ENCODE measurements at regions not wholly inside any gene's neighbourhood (a gene's known extent, or its start where the extent isn't known, plus 50 kb on each side); places are given as distances from the start of the nearest gene placed in this dataset.
A peak's percentile ranks its signal among the peaks of the same experiment; 100 is the strongest.

DNA sequence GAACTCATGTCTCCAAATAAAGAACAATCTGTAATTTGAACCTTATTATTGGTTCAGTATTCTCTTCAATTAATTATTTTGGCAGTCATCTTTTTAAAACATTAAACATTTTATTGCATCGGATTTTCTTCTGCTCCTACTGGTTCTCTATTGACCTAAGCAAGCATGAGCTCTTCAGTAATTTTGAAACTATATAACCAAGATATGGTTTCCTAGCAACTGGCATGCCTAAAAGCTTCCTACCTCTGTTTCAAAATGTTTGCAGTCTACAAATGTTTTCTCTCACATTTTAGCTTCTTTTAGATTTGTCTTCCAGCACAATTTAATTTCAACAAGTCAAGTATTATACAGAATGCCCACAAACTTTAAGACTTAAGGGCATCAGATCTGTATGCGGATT is 371.3 kb downstream of the GPM6A start:
- no peak for DNase-seq (ENCODE audit: low read depth)

DNA sequence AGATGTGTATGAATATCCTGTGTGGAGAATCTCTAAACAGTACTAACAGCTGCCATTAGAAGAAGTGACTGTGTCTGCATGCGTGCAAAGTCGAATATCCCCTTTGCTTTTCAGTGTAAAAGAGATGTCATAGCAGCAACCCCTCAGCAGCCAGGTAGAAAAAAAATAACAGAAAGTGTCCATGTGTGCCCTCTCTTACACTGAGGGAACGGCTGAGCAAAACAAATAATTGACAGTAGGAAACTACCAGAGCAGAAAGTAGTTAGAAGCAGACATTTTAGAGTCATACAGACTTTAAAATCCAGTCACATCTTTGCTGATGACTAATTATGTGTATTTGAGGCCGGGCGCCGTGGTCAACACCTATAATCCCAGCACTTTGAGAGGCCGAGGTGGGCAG is 370.8 kb downstream of the GPM6A start:
- no peak for DNase-seq (ENCODE audit: low read depth)

DNA sequence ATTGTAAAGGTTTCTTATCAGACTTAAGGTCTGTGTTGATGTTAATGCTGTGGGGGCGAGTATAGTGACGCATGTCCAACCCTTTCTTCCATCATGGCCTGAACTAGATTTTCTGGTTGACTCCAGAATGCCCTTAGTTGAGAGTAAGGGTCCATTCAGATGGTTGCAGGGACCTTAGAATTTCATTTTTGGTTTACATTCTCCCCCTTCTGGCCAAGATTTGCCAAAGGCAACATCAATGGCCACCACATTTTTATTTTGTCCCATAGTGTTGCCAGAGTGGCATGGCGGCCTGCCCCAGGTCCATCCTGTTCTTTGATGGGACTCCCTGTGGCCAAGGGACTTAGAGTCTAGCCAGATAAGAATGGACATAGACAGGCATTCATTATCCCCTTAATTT is 368.5 kb downstream of the GPM6A start:
- no peak for DNase-seq (ENCODE audit: low read depth)

DNA sequence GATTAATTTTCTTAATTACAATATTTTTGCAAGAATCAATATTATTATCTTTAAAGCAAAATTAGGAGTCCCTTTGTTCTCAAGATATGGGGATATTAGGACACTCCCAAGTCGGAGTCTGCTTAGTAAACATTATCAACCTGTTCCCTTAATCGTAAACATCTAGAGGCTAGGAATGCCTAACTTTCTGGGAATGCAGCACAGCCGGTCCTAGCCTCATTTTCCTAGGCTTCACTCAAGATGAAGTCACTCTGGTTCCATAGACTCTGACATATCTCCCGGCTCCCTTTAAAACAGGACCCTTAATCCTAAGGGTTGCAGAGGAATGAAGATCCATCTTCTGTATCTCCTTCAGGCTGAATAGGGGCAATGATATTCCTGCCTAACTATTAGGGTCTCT is 367.6 kb downstream of the GPM6A start:
- DNase-seq (ENCODE audit: low read depth), result no peak

DNA sequence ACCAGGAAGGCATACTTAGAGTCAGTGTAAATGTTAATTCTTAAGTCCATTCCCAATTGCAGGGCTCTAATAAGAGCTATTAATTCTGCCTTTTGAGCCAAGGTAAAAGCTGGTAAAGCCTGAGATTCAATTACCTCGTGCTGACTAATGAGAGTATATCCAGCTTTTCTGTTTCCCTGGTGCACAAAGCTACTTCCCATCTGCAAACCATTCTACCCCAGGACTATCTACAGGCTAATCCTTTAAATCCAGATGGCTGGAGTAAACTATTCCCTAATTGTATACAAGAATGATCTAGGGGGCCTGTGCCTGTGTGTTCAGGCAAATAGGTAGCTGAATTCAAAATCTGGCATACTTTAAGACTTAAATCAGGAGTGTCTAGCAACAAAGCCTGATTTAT is 365.0 kb downstream of the GPM6A start:
- no peak for DNase-seq (ENCODE audit: low read depth)

DNA sequence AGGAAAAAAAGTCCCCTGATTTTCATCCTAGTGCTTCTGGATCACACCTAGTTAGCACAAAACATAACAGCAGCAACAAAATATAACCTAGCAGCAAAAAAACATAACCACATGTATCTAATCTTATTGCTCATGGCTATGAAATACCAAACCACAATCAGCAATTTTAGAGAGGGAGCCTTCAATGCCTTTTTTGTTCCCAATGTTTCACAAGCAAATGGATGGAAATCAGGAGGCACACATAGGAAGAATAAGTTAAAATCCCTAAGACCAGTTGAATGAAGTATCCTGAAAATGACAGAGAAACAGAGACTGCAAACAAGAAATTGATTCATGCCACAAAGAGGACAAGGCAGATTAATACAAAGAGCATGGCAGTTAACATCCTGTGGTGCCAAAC is 361.6 kb downstream of the GPM6A start:
- no peak for DNase-seq (ENCODE audit: low read depth)

DNA sequence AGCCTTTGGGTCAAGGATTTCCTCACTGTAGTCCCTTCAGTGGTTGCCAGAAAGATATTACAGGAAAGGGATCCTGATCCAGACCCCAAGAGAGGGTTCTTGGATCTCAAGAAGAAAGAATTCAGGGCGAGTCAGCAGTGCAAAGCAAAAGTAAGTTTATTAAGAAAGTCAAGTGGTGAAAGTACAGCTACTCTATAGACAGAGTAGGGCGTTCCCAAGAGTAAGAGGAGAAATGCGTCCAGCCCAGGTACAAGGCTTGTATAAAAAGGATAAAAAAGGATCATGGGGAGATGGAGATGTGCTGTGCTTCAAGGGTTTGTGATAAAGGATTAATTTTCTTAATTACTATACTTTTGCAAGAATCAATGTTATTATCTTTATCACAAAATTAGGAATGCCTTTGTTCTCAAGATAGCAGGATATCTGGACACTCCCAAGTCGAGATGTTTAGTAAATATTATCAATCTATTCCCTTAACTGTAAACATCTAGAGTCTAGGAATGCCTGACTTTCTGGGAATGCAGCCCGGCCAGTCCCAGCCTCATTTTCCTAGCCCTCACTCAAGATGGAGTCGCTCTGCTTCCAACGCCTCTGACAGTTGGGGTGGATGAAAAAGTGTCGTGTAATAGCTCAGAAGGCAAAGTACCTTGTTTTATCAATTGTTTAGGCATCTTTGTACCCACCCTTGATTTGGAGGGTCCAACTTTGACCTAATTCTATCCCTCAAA is 360.7 kb downstream of the GPM6A start:
- no peak for DNase-seq (ENCODE audit: low read depth)

DNA sequence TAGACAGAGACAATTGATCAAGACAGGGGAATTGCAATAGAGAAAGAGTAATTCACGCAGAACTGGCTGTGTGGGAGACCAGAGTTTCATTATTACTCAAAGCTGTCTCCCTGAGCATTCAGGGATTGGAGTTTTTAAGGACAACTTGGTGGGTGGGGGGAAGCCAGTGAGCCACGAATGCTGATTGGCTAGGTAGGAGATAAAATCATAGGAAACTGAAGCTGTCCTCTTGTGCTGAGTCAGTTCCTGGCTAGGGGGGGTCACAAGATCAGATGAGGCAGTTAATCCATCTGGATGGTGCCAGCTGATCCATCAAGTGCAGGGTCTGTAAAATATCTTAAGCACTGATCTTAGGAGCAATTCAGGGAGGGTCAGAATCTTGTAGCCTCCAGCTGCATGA is 358.6 kb downstream of the GPM6A start:
- DNase-seq (ENCODE audit: low read depth), result peak; percentile 36

DNA sequence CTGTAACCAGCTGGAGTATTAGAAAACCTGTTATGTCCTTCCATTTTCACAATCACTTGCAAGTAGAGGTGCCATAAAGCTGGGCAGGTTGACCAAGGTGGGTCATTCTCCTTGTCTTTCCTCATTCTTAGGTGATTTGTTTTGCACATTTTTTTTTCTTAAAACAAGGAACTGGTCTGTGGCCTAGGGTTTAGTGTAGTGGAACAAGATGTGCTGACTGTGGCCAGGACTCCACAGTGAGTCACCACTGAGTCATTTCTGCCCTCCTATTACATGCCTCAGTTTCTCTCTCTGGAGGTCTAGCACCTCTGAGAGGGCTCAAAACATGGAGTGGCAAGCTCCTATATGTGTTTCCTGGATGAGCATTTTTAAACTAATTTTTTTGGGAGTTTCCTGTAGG is 355.9 kb downstream of the GPM6A start:
- DNase-seq (ENCODE audit: low read depth), result no peak

DNA sequence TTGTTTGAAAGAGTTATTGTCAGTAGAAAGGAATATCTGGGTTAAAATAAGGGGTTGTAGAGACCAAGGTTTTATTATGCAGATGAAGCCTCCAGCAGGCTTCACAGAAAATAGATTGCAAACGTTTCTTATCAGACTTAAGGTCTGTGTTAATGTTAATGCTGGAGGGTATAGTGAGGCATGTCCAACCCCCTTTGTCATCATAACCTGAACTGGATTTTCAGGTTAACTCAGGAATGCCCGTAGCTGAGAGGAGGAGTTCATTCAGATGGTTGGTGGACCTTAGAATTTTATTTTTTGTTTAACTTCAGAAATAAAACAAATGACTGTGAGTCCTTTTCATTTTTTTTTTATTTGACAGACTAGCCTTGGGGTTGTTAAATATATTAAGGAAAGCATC is 354.1 kb downstream of the GPM6A start:
- no peak for DNase-seq (ENCODE audit: low read depth)

DNA sequence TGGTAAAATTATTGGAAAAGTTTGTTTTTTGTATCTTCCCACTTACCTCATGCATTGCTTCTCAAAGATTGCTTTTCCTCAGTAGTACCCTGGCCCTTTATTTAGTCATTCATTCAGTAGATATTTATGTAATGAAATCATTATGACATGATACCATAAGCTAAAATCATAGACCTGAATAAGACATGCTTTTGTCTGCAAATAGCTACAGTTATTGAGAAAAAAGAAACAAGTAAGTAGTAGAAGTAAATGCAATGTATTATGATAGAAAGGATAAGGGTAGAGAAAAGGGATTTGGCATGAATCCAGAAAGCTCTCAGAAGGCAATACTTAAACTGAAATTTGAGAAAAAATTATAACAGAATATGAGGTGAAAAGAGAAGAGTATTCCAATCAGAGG is 352.5 kb downstream of the GPM6A start:
- DNase-seq (ENCODE audit: low read depth), result no peak

DNA sequence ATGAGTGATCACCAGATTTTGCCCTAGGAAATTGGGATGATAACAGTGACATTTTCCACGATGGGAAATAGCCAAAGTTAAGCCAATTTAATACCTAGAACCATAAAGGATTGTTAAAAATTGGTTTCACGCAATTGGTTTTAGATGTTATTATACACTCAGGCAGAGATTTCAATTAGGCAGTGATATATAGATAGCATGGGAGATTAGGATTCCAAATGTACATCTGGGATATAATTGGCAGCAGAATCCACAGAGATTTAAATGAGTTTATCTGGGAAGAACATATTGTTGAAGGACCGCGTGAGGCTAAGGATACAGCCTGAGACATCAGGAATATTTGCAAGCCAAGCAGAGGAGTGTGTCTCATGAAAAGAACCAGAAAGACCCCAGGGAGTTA is 351.6 kb downstream of the GPM6A start:
- DNase-seq (ENCODE audit: low read depth), result no peak

DNA sequence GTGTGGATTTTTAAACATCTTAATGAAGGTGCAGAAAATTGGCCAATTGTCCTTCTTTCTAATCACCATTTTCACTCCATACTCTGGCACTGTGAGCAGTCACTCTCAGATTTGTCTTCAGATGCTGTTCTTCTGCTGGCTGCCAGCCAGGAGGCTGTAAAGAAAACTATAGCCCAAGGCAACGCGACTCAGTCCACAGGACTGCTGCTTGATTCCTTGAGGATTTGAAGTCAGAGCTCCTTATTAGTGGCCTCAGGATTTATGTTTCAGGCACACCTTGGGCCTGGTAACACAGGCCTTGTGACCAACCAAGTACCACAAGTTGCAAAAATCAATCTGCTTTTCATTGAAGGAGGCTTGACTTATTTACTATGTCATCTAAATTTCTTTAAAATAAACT is 342.6 kb downstream of the GPM6A start:
- peak; percentile 76 for DNase-seq (ENCODE audit: low read depth)

DNA sequence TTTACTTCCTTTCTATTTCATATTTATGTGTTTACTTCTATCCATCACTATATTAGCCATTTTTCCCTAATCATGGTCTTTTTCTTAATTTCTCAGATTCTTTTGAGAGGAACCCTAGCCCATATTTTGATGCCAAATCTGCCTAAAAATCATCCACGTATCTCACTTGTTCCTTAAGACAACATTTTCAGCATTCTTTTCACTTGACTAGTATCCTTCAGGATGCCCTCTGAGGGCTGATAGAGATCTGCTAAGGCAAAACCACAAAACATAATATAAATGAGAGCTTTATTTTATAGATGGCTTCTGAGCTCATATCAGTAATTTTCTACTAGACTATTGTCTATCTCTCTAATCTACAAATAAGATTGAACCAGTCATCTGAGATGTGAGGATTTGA is 341.9 kb downstream of the GPM6A start:
- DNase-seq (ENCODE audit: low read depth), result peak; percentile 66

DNA sequence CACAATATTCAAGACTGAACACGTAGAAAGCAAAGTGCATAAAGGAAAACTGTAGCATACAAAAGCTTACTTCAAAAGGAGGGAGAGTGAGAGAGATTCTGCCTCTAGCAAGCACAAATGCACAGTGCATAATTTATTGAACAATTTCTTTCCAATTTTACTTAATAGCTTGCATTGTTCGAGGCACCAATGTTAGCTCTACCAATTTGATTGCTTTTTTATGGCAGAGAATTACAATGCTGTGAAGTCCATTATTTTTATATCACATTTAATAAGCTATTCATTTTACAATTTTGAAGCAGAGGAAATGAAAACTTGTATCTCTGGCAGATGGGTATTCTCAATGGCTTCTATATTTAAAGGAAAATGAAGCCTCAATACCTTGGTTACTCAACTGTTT is 331.7 kb downstream of the GPM6A start:
- no peak for DNase-seq (ENCODE audit: low read depth)

DNA sequence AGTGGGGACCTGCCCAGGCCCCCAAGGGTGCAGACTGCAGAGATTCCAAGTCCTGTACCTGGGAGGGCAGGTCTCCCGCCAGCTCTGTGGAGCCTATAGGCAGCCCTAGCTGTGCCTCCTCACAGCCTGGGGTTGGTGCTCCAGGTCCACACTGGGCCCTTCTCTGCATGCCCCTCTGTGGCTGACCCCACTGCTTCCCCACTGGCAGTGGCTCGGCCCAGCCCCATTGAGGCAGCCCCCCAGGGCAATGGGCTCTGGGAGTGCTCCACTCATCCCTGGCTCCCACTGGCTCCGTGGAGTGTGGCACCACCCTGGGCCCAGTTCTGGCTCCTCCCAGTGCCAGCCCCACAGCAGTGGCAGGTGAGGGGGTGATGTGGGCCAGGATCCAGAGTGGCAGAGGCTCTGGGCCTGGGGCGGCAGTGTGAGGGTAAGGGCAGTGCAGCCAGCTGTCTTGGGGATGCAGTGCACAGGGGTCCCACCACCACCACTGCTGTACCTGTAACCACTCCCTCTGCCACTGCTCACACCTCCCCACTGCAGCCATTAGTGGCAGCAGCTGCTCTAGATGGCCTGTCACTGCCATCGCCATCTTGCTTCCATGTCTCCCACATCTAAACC is 312.2 kb downstream of the GPM6A start:
- DNase-seq (ENCODE audit: low read depth), result no peak

DNA sequence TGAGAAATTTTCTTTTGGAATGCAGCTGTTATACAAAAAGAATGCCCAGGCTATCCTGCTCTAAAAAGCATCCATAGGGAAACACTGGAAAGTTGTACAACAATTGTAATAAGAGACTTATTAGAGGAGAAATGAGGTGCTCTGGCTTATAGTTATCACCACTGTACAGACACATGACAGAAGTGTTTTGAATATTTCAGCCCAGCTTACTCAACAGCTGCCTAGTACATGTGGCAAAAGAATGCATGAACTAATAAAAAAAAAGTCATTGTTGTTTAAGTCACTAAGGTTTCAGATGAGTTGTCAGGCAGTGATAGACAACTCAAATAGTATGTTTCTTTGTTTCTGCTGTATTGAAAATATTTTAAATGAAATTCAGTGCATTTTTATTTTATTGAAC is 307.7 kb downstream of the GPM6A start:
- DNase-seq (ENCODE audit: low read depth), result peak; percentile 18

DNA sequence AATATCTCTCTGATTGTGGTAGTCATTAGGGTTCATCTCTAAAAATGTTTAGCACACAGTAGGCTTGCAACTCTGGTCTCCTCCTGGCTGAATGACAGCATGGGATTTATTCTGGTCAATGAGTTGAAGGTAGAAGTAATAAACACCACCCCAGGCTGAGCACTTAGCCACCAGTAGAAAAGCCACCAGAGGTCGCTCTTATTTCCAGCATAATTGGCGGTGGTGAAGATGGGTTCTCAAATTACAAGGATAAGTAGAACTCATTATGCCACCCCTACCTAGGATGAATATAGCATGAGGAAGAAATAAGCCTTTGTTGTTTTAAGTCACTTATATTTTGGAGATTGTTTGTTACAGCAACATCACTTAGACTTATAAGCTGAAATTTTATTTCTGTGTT is 302.7 kb downstream of the GPM6A start:
- peak; percentile 8 for DNase-seq (ENCODE audit: low read depth)

DNA sequence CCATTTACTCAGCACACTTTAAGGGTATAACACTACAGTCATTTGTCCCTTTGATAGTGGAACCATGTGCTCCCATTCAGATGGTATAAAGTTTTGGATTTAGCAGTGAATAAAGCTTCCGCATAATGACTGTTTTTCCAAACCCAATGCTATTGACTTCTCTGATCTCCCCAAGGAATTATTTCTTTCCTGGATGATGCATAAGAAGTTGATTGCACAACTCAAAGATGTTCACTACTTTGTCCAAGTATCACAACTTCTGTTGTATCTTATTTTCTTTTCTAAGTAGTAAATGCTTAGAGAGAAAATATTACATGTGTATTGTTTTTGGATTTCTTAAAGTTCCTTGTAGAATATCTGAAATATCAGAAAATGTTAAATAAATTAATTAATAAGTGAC is 300.2 kb downstream of the GPM6A start:
- no peak for DNase-seq (ENCODE audit: low read depth)

DNA sequence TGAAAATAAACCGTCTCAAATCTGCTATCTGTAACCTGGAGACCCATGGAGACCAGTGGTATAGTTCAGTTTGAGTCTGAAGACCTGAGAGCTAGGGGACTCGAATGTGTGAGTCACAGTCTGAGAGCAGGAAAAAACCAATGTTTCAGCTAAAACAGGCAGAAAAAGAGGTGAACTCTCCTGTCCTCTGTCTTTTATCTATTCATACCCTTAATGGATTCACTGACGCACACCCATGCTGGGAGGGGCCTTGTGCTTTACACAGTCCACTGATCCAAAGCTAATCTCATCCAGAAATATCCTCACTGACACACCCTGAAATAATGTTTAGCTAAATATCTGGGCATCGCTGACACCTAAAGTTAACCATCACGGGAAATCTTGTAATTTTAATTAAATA is 297.9 kb downstream of the GPM6A start:
- DNase-seq (ENCODE audit: low read depth), result no peak

DNA sequence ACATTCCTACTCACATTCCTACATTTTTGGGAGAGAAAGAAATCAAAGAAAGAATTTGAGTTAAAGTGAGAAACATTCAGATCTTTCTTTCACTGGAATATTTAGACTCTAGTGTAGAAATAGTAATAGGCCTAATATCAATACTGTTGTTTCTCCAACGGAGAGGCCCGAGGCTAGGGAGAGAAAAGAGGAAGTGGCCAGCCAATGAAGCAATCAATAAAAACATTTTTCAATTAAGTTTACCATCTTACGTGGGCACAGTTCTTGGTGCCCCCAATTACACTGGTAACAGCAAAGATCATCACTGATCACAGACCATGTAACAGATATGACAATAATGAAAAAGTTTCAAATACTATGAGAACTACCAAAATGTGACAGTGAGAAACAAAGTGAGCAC is 281.4 kb downstream of the GPM6A start:
- DNase-seq (ENCODE audit: low read depth), result no peak

DNA sequence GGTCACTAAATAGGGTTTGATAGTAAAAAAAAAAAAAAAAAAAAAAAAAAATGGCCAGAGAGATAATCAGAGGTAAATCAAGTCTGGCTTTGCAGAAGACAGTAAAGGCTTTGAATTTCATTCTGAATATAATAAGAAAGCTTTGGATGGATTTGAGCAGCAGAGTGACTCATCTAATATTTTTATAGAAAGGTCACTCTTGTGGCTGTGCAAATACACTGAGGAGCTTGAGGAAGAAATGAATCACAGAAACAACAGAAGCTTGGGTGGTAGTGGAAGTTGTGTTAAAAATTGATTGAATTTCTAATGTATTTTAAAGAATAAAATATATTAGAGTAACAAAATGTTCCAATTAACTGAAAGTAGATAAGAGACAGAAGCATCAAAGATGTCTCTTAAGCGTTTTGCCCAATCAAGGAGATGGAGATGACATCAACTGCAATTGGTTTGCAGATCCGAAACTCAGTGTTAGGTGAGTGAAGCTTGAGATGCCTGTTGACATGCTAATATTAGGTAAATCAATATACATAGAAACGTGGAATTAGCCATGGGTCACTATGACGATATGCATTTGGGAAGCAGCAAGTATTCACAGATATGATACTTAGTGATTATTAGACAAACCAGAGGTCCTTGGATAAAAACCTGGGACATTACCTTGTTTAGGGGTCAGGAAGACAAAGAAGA is 280.5 kb downstream of the GPM6A start:
- peak; percentile 70 for DNase-seq (ENCODE audit: low read depth)

DNA sequence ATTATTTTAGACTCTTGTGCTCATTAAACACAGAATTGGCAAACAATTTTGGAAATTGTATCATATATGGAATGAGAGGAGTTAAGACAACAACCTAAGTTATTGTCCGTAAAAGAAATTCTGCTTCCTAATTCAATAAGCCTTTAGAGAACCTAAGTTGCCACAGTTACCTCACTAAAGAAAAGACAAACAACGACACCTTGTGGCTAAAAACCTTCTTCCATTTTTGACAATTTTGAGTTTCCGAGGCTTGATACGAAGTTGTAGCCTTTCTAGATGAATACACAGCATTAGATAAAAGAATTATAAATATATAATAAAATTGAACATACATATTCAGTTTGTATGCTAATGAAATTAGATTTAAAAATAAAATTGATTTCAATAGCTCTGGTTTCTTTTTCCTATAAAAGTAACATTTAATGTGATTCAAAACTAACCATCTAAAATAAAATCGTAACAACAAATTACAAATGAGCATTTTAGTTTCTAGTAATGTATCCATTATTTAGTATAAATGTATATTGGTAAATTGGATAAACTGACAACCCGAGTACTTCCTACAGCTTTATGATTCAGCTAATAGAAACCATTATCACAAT is 275.1 kb downstream of the GPM6A start:
- peak; percentile 27 for DNase-seq (ENCODE audit: low read depth)
